ENCODE measurements at regions not wholly inside any gene's neighbourhood (a gene's known extent, or its start where the extent isn't known, plus 50 kb on each side); places are given as distances from the start of the nearest gene placed in this dataset.

GRCh38 chr4:19722404-19722803, 529.3 kb upstream of the SLIT2 start:
- TF ChIP-seq CTCF (IDR thresholded peaks at IDR 0.05) (no peak), POLR2AphosphoS5 (IDR thresholded peaks at IDR 0.05; ENCODE audit: low read depth, low read length) (no peak), REST (IDR thresholded peaks at IDR 0.05; ENCODE audit: insufficient read depth in 1 of 2, low read depth in 2 of 2, low read length in 1 of 2) (no peak)

All from Panc1 (cell line).